ENCODE measurements at regions not wholly inside any gene's neighbourhood (a gene's known extent, or its start where the extent isn't known, plus 50 kb on each side); places are given as distances from the start of the nearest gene placed in this dataset.

DNA sequence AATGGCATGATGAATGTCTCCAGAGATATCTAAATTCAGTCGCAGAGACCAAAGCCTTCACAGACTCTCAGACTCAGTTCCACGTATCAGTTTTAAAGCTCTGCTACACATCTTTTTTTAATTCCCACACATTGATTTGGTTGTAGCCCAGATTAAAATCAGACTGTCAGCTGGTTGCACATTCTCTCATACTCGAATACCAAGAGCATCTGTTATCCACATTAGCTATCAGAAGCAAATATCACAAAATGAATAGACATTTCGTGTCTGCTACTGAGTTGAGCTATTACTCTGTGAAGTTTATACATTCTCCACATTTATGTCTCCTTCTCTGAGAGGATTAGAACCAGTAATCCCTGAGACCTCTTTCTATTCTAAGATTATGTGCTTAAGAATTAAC, 229.2 kb downstream of the GPAM start (continued):
- TF ChIP-seq HDGF (IDR thresholded peaks at IDR 0.05) (no peak), HDAC2 (IDR thresholded peaks at IDR 0.05) (no peak), KDM1A (IDR thresholded peaks at IDR 0.05; ENCODE audit: borderline replicate concordance) (no peak), CREB1 (IDR thresholded peaks at IDR 0.05; ENCODE audit: low read depth) (no peak), IKZF1 (conservative IDR thresholded peaks at IDR 0.05) (no peak), IRF3 (IDR thresholded peaks at IDR 0.05) (no peak), RAD21 (IDR thresholded peaks at IDR 0.05; ENCODE audit: insufficient read depth, low read depth, low read length) (no peak), ETV6 (conservative IDR thresholded peaks at IDR 0.05 in 1 of 2, IDR thresholded peaks at IDR 0.05 in 1 of 2; ENCODE audit: borderline replicate concordance in 1 of 2, low read depth in 1 of 2) (no peak), SUPT20H (IDR thresholded peaks at IDR 0.05; ENCODE audit: borderline replicate concordance, control insufficient read depth, low read depth, low read length) (no peak)

DNA sequence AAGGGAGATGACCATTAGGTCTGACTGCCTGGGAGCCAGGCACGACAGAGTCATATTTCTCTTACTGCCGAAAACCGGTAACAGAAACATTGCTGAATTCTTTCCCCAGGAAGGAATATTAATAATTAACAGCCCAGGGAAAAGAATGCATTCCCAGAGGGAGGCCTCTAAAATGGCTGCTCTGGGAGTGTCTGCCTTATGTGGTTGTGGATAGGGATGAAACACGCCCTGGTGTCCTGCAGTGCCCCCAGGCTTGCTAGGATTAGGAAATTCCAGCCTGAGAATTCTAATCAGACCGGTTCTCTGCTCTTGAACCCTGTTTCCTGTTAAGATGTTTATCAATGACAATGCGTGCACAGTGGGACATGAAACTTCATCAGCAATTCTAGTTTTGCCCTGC, 226.7 kb downstream of the GPAM start:
- TF ChIP-seq ZNF274 (IDR thresholded peaks at IDR 0.05; ENCODE audit: insufficient read depth, insufficient read length) (no peak), EGR1 (IDR thresholded peaks at IDR 0.05; ENCODE audit: borderline replicate concordance in 1 of 2, low read depth in 2 of 2, low read length in 2 of 2) (no peak), KLF5 (IDR thresholded peaks at IDR 0.05; ENCODE audit: partially characterized antibody) (no peak), JUNB (IDR thresholded peaks at IDR 0.05) (no peak), SUPT20H (IDR thresholded peaks at IDR 0.05; ENCODE audit: borderline replicate concordance, control insufficient read depth, low read depth, low read length) (no peak), MEF2A (IDR thresholded peaks at IDR 0.05; ENCODE audit: insufficient read depth, low read depth, low read length) (no peak), MXI1 (IDR thresholded peaks at IDR 0.05; ENCODE audit: low read depth, low read length) (no peak), TARDBP (IDR thresholded peaks at IDR 0.05; ENCODE audit: borderline replicate concordance) (no peak), NFYB (IDR thresholded peaks at IDR 0.05; ENCODE audit: insufficient read depth, low read depth, low read length) (no peak), STAT1 (conservative IDR thresholded peaks at IDR 0.05) (no peak), BCL3 (IDR thresholded peaks at IDR 0.05; ENCODE audit: borderline replicate concordance, insufficient read depth, low read depth, low read length, poor library complexity, severe bottlenecking) (no peak)
- 48% methylated on average over 6 of the region's 6 CpGs for WGBS (ENCODE audit: insufficient coverage, insufficient replicate concordance, low lambda C conversion rate, missing lambda C conversion rate)
- Histone ChIP-seq H3K4me1 (ENCODE audit: control insufficient read depth, insufficient read depth, low read length) (no peaks in the 10 kb centered on the region), H3K4me2 (ENCODE audit: control insufficient read depth, insufficient read depth) (no peak overlapping the region), H3K4me3 (no peak overlapping the region), H2AFZ (ENCODE audit: control insufficient read depth, low read depth, low read length) (no peak overlapping the region), H4K20me1 (ENCODE audit: control insufficient read depth, insufficient read depth) (no peaks in the 10 kb centered on the region), H3K27me3 (replicated peaks in 1 of 2; ENCODE audit: control insufficient read depth in 2 of 2, insufficient read depth in 2 of 2, low read length in 1 of 2) (no peaks in the 10 kb centered on the region), H3K9ac (ENCODE audit: control insufficient read depth, insufficient read depth, low read length) (no peak overlapping the region), H3K79me2 (ENCODE audit: control insufficient read depth, insufficient read depth, low read length) (no peaks in the 10 kb centered on the region), H3K9me3 (replicated peaks; ENCODE audit: control insufficient read depth, insufficient read depth, low read length) (no peaks in the 10 kb centered on the region), H3K27ac (ENCODE audit: control insufficient read depth, insufficient read depth) (no peak overlapping the region), H3K36me3 (ENCODE audit: control insufficient read depth in 2 of 2, insufficient read depth in 2 of 2, low read length in 1 of 2) (no peaks in the 10 kb centered on the region)
- intact Hi-C loops (cut with micrococcal nuclease; ENCODE audit: unreplicated experiment): no loop called here
- ChIA-PET SMC1A (ENCODE audit: uncharacterized antibody, unreplicated experiment) (no interaction called here), POLR2A (no interaction called here), CTCF (no interaction called here), RAD21 (ENCODE audit: unreplicated experiment) (no interaction called here)
- FAIRE-seq: no peak
- ATAC-seq: no peak
- DNase-seq (ENCODE audit: low read depth, low spot score): no peak
- in situ Hi-C loops (cut with MboI): no loop called here
- no TSS peak for BruUV-seq (replicated peaks)
